Central memory CD8-positive, alpha-beta T cell (primary cell): ENCODE measurements at regions not wholly inside any gene's neighbourhood (a gene's known extent, or its start where the extent isn't known, plus 50 kb on each side); places are given as distances from the start of the nearest gene placed in this dataset.

Experiments used
- ATAC-seq: fragments of 150-1000 bp; cut with Tn5 transposase; replicated peaks from 2 replicates; pipeline ENCODE4 v1.10.0; 2022; ENCODE audit warnings: mild to moderate bottlenecking, moderate FRiP score, moderate number of reproducible peaks; ENCODE audit not compliant: poor library complexity, severe bottlenecking; ENCODE audit errors: extremely low read depth
- DNase-seq, 2 donors: peaks; one replicate each; pipeline ENCODE4 v3.0.0; 2021; ENCODE audit warnings: low spot score in 2 of 2
- H3K27ac Mint-ChIP-seq: one replicate; pipeline ENCODE4 v1.8.0; 2022; ENCODE audit warnings: low read depth, mild to moderate bottlenecking, moderate library complexity, mixed read lengths
- H3K27me3 Mint-ChIP-seq: one replicate; pipeline ENCODE4 v1.8.0; 2022; ENCODE audit warnings: mixed read lengths
- H3K36me3 Mint-ChIP-seq: one replicate; pipeline ENCODE4 v1.8.0; 2022; ENCODE audit warnings: mild to moderate bottlenecking, moderate library complexity, mixed read lengths; ENCODE audit not compliant: insufficient read depth
- H3K4me1 Mint-ChIP-seq: one replicate; pipeline ENCODE4 v1.8.0; 2022; ENCODE audit warnings: mixed read lengths
- H3K4me3 Mint-ChIP-seq: one replicate; pipeline ENCODE4 v1.8.0; 2022; ENCODE audit warnings: mild to moderate bottlenecking, moderate library complexity, mixed read lengths
- H3K9me3 Mint-ChIP-seq: one replicate; pipeline ENCODE4 v1.8.0; 2022; ENCODE audit warnings: mixed read lengths

- Mint-ChIP-seq H3K4me3 (no peak overlapping the region), H3K36me3 (no peaks in the 10 kb centered on the region), H3K27ac (no peak overlapping the region), H3K27me3 (no peaks in the 10 kb centered on the region), H3K4me1 (no peaks in the 10 kb centered on the region), H3K9me3 (peaks cover 11% of the 10 kb centered on the region)
- no peak for ATAC-seq
- DNase-seq, result no peak
Measured at GRCh38 chr6:91786474-91787184, 1199.8 kb upstream of the MAP3K7 start.

- Mint-ChIP-seq H3K4me1 (no peaks in the 10 kb centered on the region), H3K4me3 (no peak overlapping the region), H3K27me3 (no peaks in the 10 kb centered on the region), H3K27ac (no peak overlapping the region), H3K36me3 (no peaks in the 10 kb centered on the region), H3K9me3 (peaks cover 11% of the 10 kb centered on the region)
- DNase-seq, result no peak
- ATAC-seq, result no peak
Measured at GRCh38 chr6:91782802-91783201, 1195.9 kb upstream of the MAP3K7 start.

GRCh38 chr6:91781946-91782345 is 1195.1 kb upstream of the MAP3K7 start:
- Mint-ChIP-seq H3K27ac (no peak overlapping the region), H3K4me3 (no peak overlapping the region), H3K4me1 (no peaks in the 10 kb centered on the region), H3K9me3 (peaks cover 12% of the 10 kb centered on the region), H3K36me3 (no peaks in the 10 kb centered on the region), H3K27me3 (no peaks in the 10 kb centered on the region)
- DNase-seq, result no peak
- no peak for ATAC-seq

GRCh38 chr6:91780270-91780669 is 1193.4 kb upstream of the MAP3K7 start:
- H3K27me3 Mint-ChIP-seq, result no peaks in the 10 kb centered on the region
- no peak overlapping the region for H3K4me3 Mint-ChIP-seq
- no peak for ATAC-seq
- H3K9me3 Mint-ChIP-seq, result peaks cover 16% of the 10 kb centered on the region
- no peak overlapping the region for H3K27ac Mint-ChIP-seq
- no peaks in the 10 kb centered on the region for H3K4me1 Mint-ChIP-seq
- H3K36me3 Mint-ChIP-seq, result no peaks in the 10 kb centered on the region
- no peak for DNase-seq

GRCh38 chr6:91761621-91762020 is 1174.7 kb upstream of the MAP3K7 start:
- H3K36me3 Mint-ChIP-seq, result peaks cover 2% of the 10 kb centered on the region
- DNase-seq, result no peak
- H3K4me3 Mint-ChIP-seq, result no peak overlapping the region
- no peaks in the 10 kb centered on the region for H3K27me3 Mint-ChIP-seq
- peaks cover 23% of the 10 kb centered on the region for H3K9me3 Mint-ChIP-seq
- H3K27ac Mint-ChIP-seq, result no peak overlapping the region
- no peaks in the 10 kb centered on the region for H3K4me1 Mint-ChIP-seq
- ATAC-seq, result no peak

- H3K27ac Mint-ChIP-seq, result no peak overlapping the region
- no peaks in the 10 kb centered on the region for H3K4me1 Mint-ChIP-seq
- no peak for DNase-seq
- H3K27me3 Mint-ChIP-seq, result no peaks in the 10 kb centered on the region
- H3K9me3 Mint-ChIP-seq, result peaks cover 14% of the 10 kb centered on the region
- H3K36me3 Mint-ChIP-seq, result no peaks in the 10 kb centered on the region
- no peak overlapping the region for H3K4me3 Mint-ChIP-seq
- ATAC-seq, result no peak
Measured at GRCh38 chr6:91754691-91755090, 1167.8 kb upstream of the MAP3K7 start.

GRCh38 chr6:91751526-91751925 is 1164.7 kb upstream of the MAP3K7 start:
- H3K9me3 Mint-ChIP-seq, result peaks cover 1% of the 10 kb centered on the region
- H3K4me3 Mint-ChIP-seq, result no peak overlapping the region
- no peak overlapping the region for H3K27ac Mint-ChIP-seq
- ATAC-seq, result no peak
- no peaks in the 10 kb centered on the region for H3K27me3 Mint-ChIP-seq
- DNase-seq, result no peak
- H3K36me3 Mint-ChIP-seq, result no peaks in the 10 kb centered on the region
- no peaks in the 10 kb centered on the region for H3K4me1 Mint-ChIP-seq

- Mint-ChIP-seq H3K36me3 (no peaks in the 10 kb centered on the region), H3K4me1 (no peaks in the 10 kb centered on the region), H3K9me3 (peaks cover 6% of the 10 kb centered on the region), H3K27me3 (no peaks in the 10 kb centered on the region), H3K27ac (no peak overlapping the region), H3K4me3 (no peak overlapping the region)
- DNase-seq (no peak), ATAC-seq (no peak)
Measured at GRCh38 chr6:91744566-91744965, 1157.7 kb upstream of the MAP3K7 start.

- H3K4me3 Mint-ChIP-seq, result no peak overlapping the region
- ATAC-seq (no peak), DNase-seq (no peak)
- H3K27me3 Mint-ChIP-seq, result no peaks in the 10 kb centered on the region
- H3K27ac Mint-ChIP-seq, result no peak overlapping the region
- peaks cover 6% of the 10 kb centered on the region for H3K9me3 Mint-ChIP-seq
- no peaks in the 10 kb centered on the region for H3K36me3 Mint-ChIP-seq
- no peaks in the 10 kb centered on the region for H3K4me1 Mint-ChIP-seq
Measured at GRCh38 chr6:91743756-91744155, 1156.9 kb upstream of the MAP3K7 start.

GRCh38 chr6:91731939-91732338 is 1145.1 kb upstream of the MAP3K7 start:
- DNase-seq (no peak), ATAC-seq (no peak)
- peaks cover 24% of the 10 kb centered on the region for H3K9me3 Mint-ChIP-seq

GRCh38 chr6:91730710-91731109 is 1143.8 kb upstream of the MAP3K7 start:
- Mint-ChIP-seq H3K27me3 (no peaks in the 10 kb centered on the region), H3K36me3 (no peaks in the 10 kb centered on the region), H3K9me3 (peaks cover 22% of the 10 kb centered on the region), H3K4me1 (no peaks in the 10 kb centered on the region), H3K4me3 (no peak overlapping the region), H3K27ac (no peak overlapping the region)
- DNase-seq (no peak), ATAC-seq (no peak)

More at GRCh38 chr6:91731939-91732338, 1145.1 kb upstream of the MAP3K7 start:
- H3K27ac Mint-ChIP-seq, result no peak overlapping the region
- H3K4me3 Mint-ChIP-seq, result no peak overlapping the region
- no peaks in the 10 kb centered on the region for H3K27me3 Mint-ChIP-seq
- H3K4me1 Mint-ChIP-seq, result no peaks in the 10 kb centered on the region
- H3K36me3 Mint-ChIP-seq, result no peaks in the 10 kb centered on the region

- H3K27ac Mint-ChIP-seq, result no peak overlapping the region
- ATAC-seq, result no peak
- H3K9me3 Mint-ChIP-seq, result peaks cover 13% of the 10 kb centered on the region
- H3K27me3 Mint-ChIP-seq, result no peaks in the 10 kb centered on the region
- no peaks in the 10 kb centered on the region for H3K4me1 Mint-ChIP-seq
- no peak overlapping the region for H3K4me3 Mint-ChIP-seq
- no peak for DNase-seq
- H3K36me3 Mint-ChIP-seq, result no peaks in the 10 kb centered on the region
Measured at GRCh38 chr6:91720324-91720723, 1133.5 kb upstream of the MAP3K7 start.

- no peak overlapping the region for H3K27ac Mint-ChIP-seq
- no peak for DNase-seq
- H3K4me1 Mint-ChIP-seq, result no peaks in the 10 kb centered on the region
- ATAC-seq, result no peak
- H3K9me3 Mint-ChIP-seq, result peaks cover 13% of the 10 kb centered on the region
- no peaks in the 10 kb centered on the region for H3K27me3 Mint-ChIP-seq
- H3K4me3 Mint-ChIP-seq, result no peak overlapping the region
- H3K36me3 Mint-ChIP-seq, result no peaks in the 10 kb centered on the region
Measured at GRCh38 chr6:91719414-91719813, 1132.5 kb upstream of the MAP3K7 start.
